Stimulated activated CD4-positive, alpha-beta T cell treated with anti-CD3 and anti-CD28 coated beads, Interleukin-15, amount 100 ng/mL, for 24 hours (primary cell): ENCODE measurements at regions not wholly inside any gene's neighbourhood (a gene's known extent, or its start where the extent isn't known, plus 50 kb on each side); places are given as distances from the start of the nearest gene placed in this dataset.

Experiments used
- DNase-seq: peaks from one replicate; pipeline ENCODE4 v3.0.0-alpha.2; 2020

- DNase-seq: no peak
These were observed 357.3 kb downstream of the THBS2 start for GRCh38 chr6:168896321-168896720.

- DNase-seq: peak; percentile 86
These were observed 358.4 kb downstream of the THBS2 start for GRCh38 chr6:168895102-168895812.

GRCh38 chr6:168892031-168892430 lies 361.6 kb downstream of the THBS2 start:
- no peak for DNase-seq

GRCh38 chr6:168890981-168891365 lies 362.7 kb downstream of the THBS2 start:
- no peak for DNase-seq

GRCh38 chr6:168890306-168890980 lies 363.2 kb downstream of the THBS2 start:
- DNase-seq: no peak

GRCh38 chr6:168888786-168889345 lies 364.8 kb downstream of the THBS2 start:
- no peak for DNase-seq

- DNase-seq: no peak
These were observed 365.5 kb downstream of the THBS2 start for GRCh38 chr6:168888102-168888501.

GRCh38 chr6:168887621-168888020 lies 366.0 kb downstream of the THBS2 start:
- DNase-seq: no peak

GRCh38 chr6:168886964-168887363 lies 366.7 kb downstream of the THBS2 start:
- DNase-seq: no peak

- DNase-seq: no peak
These were observed 367.6 kb downstream of the THBS2 start for GRCh38 chr6:168885751-168886742.

- no peak for DNase-seq
These were observed 368.4 kb downstream of the THBS2 start for GRCh38 chr6:168885196-168885595.

GRCh38 chr6:168884646-168885086 lies 369.0 kb downstream of the THBS2 start:
- DNase-seq: peak; percentile 80

GRCh38 chr6:168884050-168884645 lies 369.5 kb downstream of the THBS2 start:
- no peak for DNase-seq

- DNase-seq: no peak
These were observed 370.1 kb downstream of the THBS2 start for GRCh38 chr6:168883410-168884049.

- no peak for DNase-seq
These were observed 373.4 kb downstream of the THBS2 start for GRCh38 chr6:168880271-168880670.

GRCh38 chr6:168877821-168878282 lies 375.8 kb downstream of the THBS2 start:
- DNase-seq: no peak

- no peak for DNase-seq
These were observed 376.7 kb downstream of the THBS2 start for GRCh38 chr6:168876956-168877355.

- DNase-seq: no peak
These were observed 377.7 kb downstream of the THBS2 start for GRCh38 chr6:168875811-168876576.

GRCh38 chr6:168874637-168875036 lies 379.0 kb downstream of the THBS2 start:
- DNase-seq: no peak

GRCh38 chr6:168873278-168874190 lies 380.1 kb downstream of the THBS2 start:
- no peak for DNase-seq
